ENCODE measurements at regions not wholly inside any gene's neighbourhood (a gene's known extent, or its start where the extent isn't known, plus 50 kb on each side); places are given as distances from the start of the nearest gene placed in this dataset.
A peak's percentile ranks its signal among the peaks of the same experiment; 100 is the strongest.

- ChIA-PET CTCF (no interaction called here), POLR2A (no interaction called here)
- 96% methylated on average over 4 of the region's 13 CpGs for WGBS (ENCODE audit: missing lambda C conversion rate)
These were observed 241.8 kb downstream of the TTLL2 start for GRCh38 chr6:167566711-167567141.

DNA sequence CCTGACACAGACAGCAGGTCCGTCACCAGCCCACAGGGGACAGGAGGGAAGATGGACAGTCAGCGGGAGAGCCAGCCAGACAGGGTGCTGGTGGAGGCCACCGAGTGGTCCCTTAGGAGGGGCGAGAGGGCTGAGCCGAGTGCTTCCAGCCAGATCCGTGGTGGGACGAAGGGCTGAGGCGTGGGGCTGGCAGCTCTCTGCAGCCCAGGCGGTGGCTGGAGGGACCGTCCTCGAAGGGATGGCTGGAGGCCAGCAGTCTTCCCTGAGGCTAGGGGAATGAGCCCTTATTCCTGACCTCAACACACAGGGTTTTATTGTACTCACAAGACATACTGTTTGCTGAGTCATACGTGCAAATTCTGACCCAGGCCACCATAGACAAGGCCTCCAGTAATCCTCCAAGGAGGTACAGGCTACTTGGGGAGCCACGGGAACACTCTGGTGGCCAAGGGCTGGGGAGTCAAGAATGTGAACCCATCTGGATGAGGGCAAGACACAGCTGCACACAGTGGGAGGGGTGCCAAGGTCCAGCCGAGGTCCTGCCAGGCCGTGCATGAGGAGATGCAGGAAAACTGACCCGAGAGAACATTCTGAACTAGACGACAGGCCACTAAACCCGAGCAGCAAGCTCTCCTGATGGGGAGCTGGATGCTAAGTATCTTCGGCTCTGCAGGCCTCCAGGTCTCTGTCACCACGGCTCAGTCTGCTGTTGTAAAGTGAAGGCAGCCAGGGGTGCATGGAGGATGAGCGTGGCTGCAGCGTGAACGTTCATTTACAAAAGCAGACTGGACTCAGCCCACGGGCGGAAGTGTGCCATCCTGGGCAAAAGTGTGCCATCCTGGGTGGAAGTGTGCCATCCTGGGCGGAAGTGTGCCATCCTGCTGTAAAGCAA is 242.5 kb downstream of the TTLL2 start:
- 81% methylated on average over 13 of the region's 26 CpGs for WGBS (ENCODE audit: missing lambda C conversion rate)
- DNase-seq (ENCODE audit: low read depth in 1 of 2, low spot score in 1 of 2) (no peak), ATAC-seq (no peak; a peak in 1 of 6 replicates), FAIRE-seq (no peak)
- Histone ChIP-seq H3K4me2 (no peak overlapping the region), H3K4me3 (no peak overlapping the region), H3K9me3 (no peaks in the 10 kb centered on the region), H3K27ac (peak overlapping the region in 1 of 2 experiments; percentile 45; a peak in 1 of 6 replicates), H3K4me1 (peaks cover 3% of the 10 kb centered on the region; the same call in 1 of the 3 replicates)
- no peak for TF ChIP-seq BCL3 (IDR thresholded peaks at IDR 0.05)
- TF ChIP-seq MAFK (IDR thresholded peaks at IDR 0.05; ENCODE audit: partially characterized antibody) = peak; percentile 38
- POLR2A ChIA-PET = no interaction called here
- CTCF ChIA-PET = no interaction called here

More at GRCh38 chr6:167566711-167567141, 241.8 kb downstream of the TTLL2 start:
- H3K4me2 ChIP-seq = no peak overlapping the region
- peak overlapping the region in 1 of 2 experiments; percentile 45; a peak in 1 of 6 replicates for H3K27ac ChIP-seq
- DNase-seq (ENCODE audit: low read depth in 1 of 2, low spot score in 1 of 2) (no peak), FAIRE-seq (no peak), ATAC-seq (no peak)
- no peak overlapping the region for H3K4me3 ChIP-seq
- no peaks in the 10 kb centered on the region for H3K9me3 ChIP-seq
- peaks cover 3% of the 10 kb centered on the region; the same call in 1 of the 3 replicates for H3K4me1 ChIP-seq
- no peak for TF ChIP-seq MAFK (IDR thresholded peaks at IDR 0.05; ENCODE audit: partially characterized antibody)
- no peak for TF ChIP-seq NPAS2 (CRISPR knock-in tag; IDR thresholded peaks at IDR 0.05; ENCODE audit: borderline replicate concordance)

DNA sequence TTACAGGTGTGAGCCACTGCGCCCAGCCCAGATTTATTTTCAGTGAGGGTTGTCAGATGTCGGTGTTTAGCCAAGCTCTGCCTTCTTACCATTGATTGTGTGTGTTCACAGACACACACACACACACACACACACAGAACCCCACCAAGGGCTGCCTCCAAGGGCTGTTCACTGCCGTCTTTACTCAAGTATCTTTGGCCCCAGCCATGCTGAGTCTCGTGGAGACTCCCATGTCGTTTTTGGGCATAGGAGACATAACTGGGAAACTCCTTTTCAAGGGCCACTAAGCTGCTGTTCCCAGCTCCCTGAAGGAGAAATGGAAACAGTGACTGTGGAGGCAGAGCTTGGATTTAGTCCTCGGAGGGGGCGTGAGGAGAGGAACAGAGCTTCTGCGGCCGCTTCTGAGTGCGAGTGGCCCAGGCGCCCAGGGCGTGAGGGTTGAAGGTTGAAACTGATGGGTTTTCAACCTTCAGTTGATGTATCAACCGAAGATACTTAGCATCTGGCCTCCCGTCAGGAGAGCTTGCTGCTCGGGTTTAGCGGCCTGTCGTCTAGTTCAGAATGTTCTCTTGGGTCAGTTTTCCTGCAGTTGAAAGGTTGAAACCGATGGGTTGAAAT is 243.6 kb downstream of the TTLL2 start:
- ATAC-seq (no peak), DNase-seq (ENCODE audit: low read depth in 1 of 2, low spot score in 1 of 2) (no peak), FAIRE-seq (no peak)
- H3K9me3 ChIP-seq = no peaks in the 10 kb centered on the region
- ChIA-PET CTCF (interaction anchor here (0.9 kb wide), 1 partner anchor 37 kb away, joined by 5 read pairs; no protein-coding TSS in a partner anchor), POLR2A (no interaction called here)
- 87% methylated on average over 15 of the region's 18 CpGs for WGBS (ENCODE audit: missing lambda C conversion rate)
- peaks cover 3% of the 10 kb centered on the region; the same call in 1 of the 3 replicates for H3K4me1 ChIP-seq
- no peak overlapping the region for H3K27ac ChIP-seq
- TF ChIP-seq KDM1A (IDR thresholded peaks at IDR 0.05; ENCODE audit: low read depth) (no peak), FOSB (CRISPR knock-in tag; IDR thresholded peaks at IDR 0.05) (no peak), MAZ (IDR thresholded peaks at IDR 0.05; ENCODE audit: borderline replicate concordance, low read depth, low read length) (no peak)
- TF ChIP-seq, protein P1, sequence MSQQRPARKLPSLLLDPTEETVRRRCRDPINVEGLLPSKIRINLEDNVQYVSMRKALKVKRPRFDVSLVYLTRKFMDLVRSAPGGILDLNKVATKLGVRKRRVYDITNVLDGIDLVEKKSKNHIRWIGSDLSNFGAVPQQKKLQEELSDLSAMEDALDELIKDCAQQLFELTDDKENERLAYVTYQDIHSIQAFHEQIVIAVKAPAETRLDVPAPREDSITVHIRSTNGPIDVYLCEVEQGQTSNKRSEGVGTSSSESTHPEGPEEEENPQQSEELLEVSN (IDR thresholded peaks at IDR 0.05; ENCODE audit: borderline replicate concordance, low read depth) = no peak
- no peak overlapping the region for H3K4me2 ChIP-seq
- no peak overlapping the region for H3K4me3 ChIP-seq

GRCh38 chr6:167569041-167569805 is 244.3 kb downstream of the TTLL2 start:
- Histone ChIP-seq H3K9me3 (no peaks in the 10 kb centered on the region), H3K4me1 (peaks cover 3% of the 10 kb centered on the region; the same call in 1 of the 3 replicates), H3K4me2 (no peak overlapping the region), H3K4me3 (no peak overlapping the region), H3K27ac (no peak overlapping the region)
- ChIA-PET POLR2A (no interaction called here), CTCF (interaction anchor here (0.9 kb wide), 1 partner anchor 38 kb away, joined by 5 read pairs; no protein-coding TSS in a partner anchor)
- ATAC-seq (no peak), FAIRE-seq (no peak), DNase-seq (ENCODE audit: low read depth in 1 of 2, low spot score in 1 of 2) (no peak)
- WGBS (ENCODE audit: missing lambda C conversion rate) = 77% methylated on average over 28 of the region's 31 CpGs
- TF ChIP-seq HMGXB4 (CRISPR knock-in tag; IDR thresholded peaks at IDR 0.05; ENCODE audit: borderline replicate concordance) = no peak
- no peak for TF ChIP-seq ZFP36 (IDR thresholded peaks at IDR 0.05; ENCODE audit: borderline replicate concordance, partially characterized antibody)
- TF ChIP-seq SREBF2 (IDR thresholded peaks at IDR 0.05) = no peak

All from A549 (cell line).